Uterus (tissue), 2 donors: ENCODE measurements at regions not wholly inside any gene's neighbourhood (a gene's known extent, or its start where the extent isn't known, plus 50 kb on each side); places are given as distances from the start of the nearest gene placed in this dataset.

Experiments
- CTCF ChIP-seq, 4 experiments: fragments of 200-600 bp in 2 of 4; fragments of 450-650 bp in 2 of 4; sonication (generic) in 2 of 4; IDR thresholded peaks; one replicate each; pipeline ENCODE4 v1.5.1; 2016 to 2019; ENCODE audit warnings: antibody characterized with exemption in 4 of 4, mild to moderate bottlenecking in 2 of 4, moderate library complexity in 1 of 4
- POLR2A ChIP-seq, 2 donors: fragments of 450-650 bp; IDR thresholded peaks; one replicate each; pipeline ENCODE4 v1.6.1; 2016; ENCODE audit warnings: antibody characterized with exemption in 2 of 2, mild to moderate bottlenecking in 1 of 2, moderate library complexity in 1 of 2

GRCh38 chr1:5598824-5599395 lies 393.3 kb downstream of the NPHP4 start:
- TF ChIP-seq CTCF (IDR thresholded peaks at IDR 0.05) (no peak), POLR2A (IDR thresholded peaks at IDR 0.05) (no peak)
